WTC11 (cell line): ENCODE measurements at regions not wholly inside any gene's neighbourhood (a gene's known extent, or its start where the extent isn't known, plus 50 kb on each side); places are given as distances from the start of the nearest gene placed in this dataset.

Experiments used
- ATAC-seq: fragments of 200-7000 bp; cut with Tn5 transposase; 2 replicates; pipeline ENCODE4 v1.10.0; 2021; ENCODE audit warnings: mild to moderate bottlenecking, moderate library complexity
- CTCF ChIA-PET: fragments of 300-600 bp; sonication (Branson Sonifier 250); formaldehyde crosslinking; loops from one replicate; lab custom pipeline; 2021; ENCODE audit warnings: antibody characterized with exemption; lab: Charles Lee
- POLR2A ChIA-PET: fragments of 350-600 bp; sonication (Branson Sonifier 250); formaldehyde crosslinking; loops from one replicate; lab custom pipeline; 2021; ENCODE audit warnings: antibody characterized with exemption; lab: Charles Lee
- DNase-seq: peaks from one replicate; pipeline ENCODE4 v3.0.0; 2021; ENCODE audit warnings: low spot score
- H3K27ac Mint-ChIP-seq: 2 replicates; pipeline ENCODE4 v1.8.0; 2021; ENCODE audit warnings: mixed read lengths
- H3K27me3 Mint-ChIP-seq: 2 replicates; pipeline ENCODE4 v1.8.0; 2021; ENCODE audit warnings: low read depth, mild to moderate bottlenecking, moderate library complexity, mixed read lengths
- H3K36me3 Mint-ChIP-seq: 2 replicates; pipeline ENCODE4 v1.8.0; 2021; ENCODE audit warnings: mixed read lengths
- H3K4me1 Mint-ChIP-seq: 2 replicates; pipeline ENCODE4 v1.8.0; 2022; ENCODE audit warnings: mixed read lengths
- H3K4me3 Mint-ChIP-seq: 2 replicates; pipeline ENCODE4 v1.8.0; 2021; ENCODE audit warnings: mild to moderate bottlenecking, moderate library complexity, mixed read lengths
- H3K9me3 Mint-ChIP-seq: 2 replicates; pipeline ENCODE4 v1.8.0; 2021; ENCODE audit warnings: mixed read lengths
- ATF1 ChIP-seq: sonication (generic); formaldehyde crosslinking; IDR thresholded peaks from 2 replicates; pipeline ENCODE4 v1.8.1; 2023; ENCODE audit warnings: mild to moderate bottlenecking, moderate library complexity, missing genetic modification reagents
- E2F4 ChIP-seq: sonication (generic); formaldehyde crosslinking; IDR thresholded peaks from 2 replicates; pipeline ENCODE4 v1.8.1; 2022; ENCODE audit warnings: low read depth, mild to moderate bottlenecking, moderate library complexity, missing genetic modification reagents, borderline replicate concordance
- EMX1 ChIP-seq: fragments of 250-450 bp; sonication (Bioruptor Pico); IDR thresholded peaks from 2 replicates; pipeline ENCODE4 v1.8.0; 2021; ENCODE audit warnings: mild to moderate bottlenecking
- ETV6 ChIP-seq: sonication (generic); formaldehyde crosslinking; IDR thresholded peaks from 2 replicates; pipeline ENCODE4 v1.8.1; 2022; ENCODE audit warnings: mild to moderate bottlenecking, missing genetic modification reagents
- GTF2I ChIP-seq: fragments of 250-450 bp; sonication (Bioruptor Pico); conservative IDR thresholded peaks from 2 replicates; pipeline ENCODE4 v1.4.0; 2021; ENCODE audit warnings: mild to moderate bottlenecking
- HMGA2 ChIP-seq: fragments of 250-450 bp; sonication (Bioruptor Pico); IDR thresholded peaks from 2 replicates; pipeline ENCODE4 v1.4.0; 2021; ENCODE audit warnings: mild to moderate bottlenecking, moderate library complexity
- JUN ChIP-seq: sonication (generic); formaldehyde crosslinking; IDR thresholded peaks from 2 replicates; pipeline ENCODE4 v1.8.0; 2023; ENCODE audit warnings: mild to moderate bottlenecking, missing genetic modification reagents
- NR3C1 ChIP-seq: sonication (generic); formaldehyde crosslinking; conservative IDR thresholded peaks from 2 replicates; pipeline ENCODE4 v1.8.1; 2023; ENCODE audit warnings: low read depth, mild to moderate bottlenecking, missing genetic modification reagents
- PRRX2 ChIP-seq: fragments of 250-450 bp; sonication (Bioruptor Pico); IDR thresholded peaks from 2 replicates; pipeline ENCODE4 v1.8.0; 2021; ENCODE audit warnings: mild to moderate bottlenecking
- SP1 ChIP-seq: sonication (generic); formaldehyde crosslinking; conservative IDR thresholded peaks from 2 replicates; pipeline ENCODE4 v1.8.1; 2022; ENCODE audit warnings: missing genetic modification reagents
- STAT6 ChIP-seq: sonication (generic); formaldehyde crosslinking; conservative IDR thresholded peaks from 2 replicates; pipeline ENCODE4 v1.8.1; 2023; ENCODE audit warnings: mild to moderate bottlenecking, low read depth, missing genetic modification reagents, moderate library complexity
- TEAD1 ChIP-seq: sonication (generic); formaldehyde crosslinking; IDR thresholded peaks from 2 replicates; pipeline ENCODE4 v1.8.0; 2022; ENCODE audit warnings: mild to moderate bottlenecking, missing genetic modification reagents
- ZNF232 ChIP-seq: sonication (generic); formaldehyde crosslinking; IDR thresholded peaks from 2 replicates; pipeline ENCODE4 v1.8.0; 2022; ENCODE audit warnings: mild to moderate bottlenecking, missing genetic modification reagents
- ZNF281 ChIP-seq: sonication (generic); formaldehyde crosslinking; IDR thresholded peaks from 2 replicates; pipeline ENCODE4 v1.8.0; 2023; ENCODE audit warnings: mild to moderate bottlenecking, missing genetic modification reagents
- ZNF423 ChIP-seq: fragments of 250-450 bp; sonication (Bioruptor Pico); IDR thresholded peaks from 2 replicates; pipeline ENCODE4 v2.1.2; 2022; ENCODE audit warnings: mild to moderate bottlenecking, moderate library complexity
- TF ChIP-seq, protein P1 (sequence below): sonication (generic); formaldehyde crosslinking; IDR thresholded peaks from 2 replicates; pipeline ENCODE4 v1.8.0; 2023; ENCODE audit warnings: missing genetic modification reagents
- TF ChIP-seq, protein P2 (sequence below): sonication (generic); formaldehyde crosslinking; IDR thresholded peaks from 2 replicates; pipeline ENCODE4 v1.8.1; 2023; ENCODE audit warnings: mild to moderate bottlenecking, missing genetic modification reagents, borderline replicate concordance

- Mint-ChIP-seq H3K36me3 (no peaks in the 10 kb centered on the region), H3K4me3 (no peak overlapping the region), H3K27me3 (no peaks in the 10 kb centered on the region), H3K9me3 (no peaks in the 10 kb centered on the region)
- TF ChIP-seq SP1 (CRISPR knock-in tag) = no peak
- no peak for TF ChIP-seq ZNF281 (CRISPR knock-in tag)
- TF ChIP-seq STAT6 = no peak
- no peak for TF ChIP-seq PRRX2 (CRISPR knock-in tag)
- no peak for TF ChIP-seq ATF1 (CRISPR knock-in tag)
- TF ChIP-seq NR3C1 = no peak
- no peak for TF ChIP-seq ZNF232 (CRISPR knock-in tag)
- TF ChIP-seq JUN (CRISPR knock-in tag) = no peak
- TF ChIP-seq ZNF423 (CRISPR knock-in tag) = no peak
- TF ChIP-seq, protein P1, sequence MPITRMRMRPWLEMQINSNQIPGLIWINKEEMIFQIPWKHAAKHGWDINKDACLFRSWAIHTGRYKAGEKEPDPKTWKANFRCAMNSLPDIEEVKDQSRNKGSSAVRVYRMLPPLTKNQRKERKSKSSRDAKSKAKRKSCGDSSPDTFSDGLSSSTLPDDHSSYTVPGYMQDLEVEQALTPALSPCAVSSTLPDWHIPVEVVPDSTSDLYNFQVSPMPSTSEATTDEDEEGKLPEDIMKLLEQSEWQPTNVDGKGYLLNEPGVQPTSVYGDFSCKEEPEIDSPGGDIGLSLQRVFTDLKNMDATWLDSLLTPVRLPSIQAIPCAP (CRISPR knock-in tag) = no peak
- TF ChIP-seq EMX1 (CRISPR knock-in tag) = no peak
- TF ChIP-seq, all 79 proteins: peak for 0
- POLR2A ChIA-PET = no interaction called here
- no peak overlapping the region for H3K27ac Mint-ChIP-seq
- DNase-seq = no peak
- no peak for ATAC-seq
- CTCF ChIA-PET = interaction anchor here (1.2 kb wide), 1 partner anchor 25 kb away, joined by 3 read pairs; no protein-coding TSS in a partner anchor
- H3K4me1 Mint-ChIP-seq = peaks cover 9% of the 10 kb centered on the region
Observed at GRCh38 chr2:43075811-43076585, 150.4 kb downstream of the ZFP36L2 start.

- POLR2A ChIA-PET = no interaction called here
- no peak for DNase-seq
- TF ChIP-seq GTF2I (CRISPR knock-in tag) = no peak
- TF ChIP-seq, protein P2, sequence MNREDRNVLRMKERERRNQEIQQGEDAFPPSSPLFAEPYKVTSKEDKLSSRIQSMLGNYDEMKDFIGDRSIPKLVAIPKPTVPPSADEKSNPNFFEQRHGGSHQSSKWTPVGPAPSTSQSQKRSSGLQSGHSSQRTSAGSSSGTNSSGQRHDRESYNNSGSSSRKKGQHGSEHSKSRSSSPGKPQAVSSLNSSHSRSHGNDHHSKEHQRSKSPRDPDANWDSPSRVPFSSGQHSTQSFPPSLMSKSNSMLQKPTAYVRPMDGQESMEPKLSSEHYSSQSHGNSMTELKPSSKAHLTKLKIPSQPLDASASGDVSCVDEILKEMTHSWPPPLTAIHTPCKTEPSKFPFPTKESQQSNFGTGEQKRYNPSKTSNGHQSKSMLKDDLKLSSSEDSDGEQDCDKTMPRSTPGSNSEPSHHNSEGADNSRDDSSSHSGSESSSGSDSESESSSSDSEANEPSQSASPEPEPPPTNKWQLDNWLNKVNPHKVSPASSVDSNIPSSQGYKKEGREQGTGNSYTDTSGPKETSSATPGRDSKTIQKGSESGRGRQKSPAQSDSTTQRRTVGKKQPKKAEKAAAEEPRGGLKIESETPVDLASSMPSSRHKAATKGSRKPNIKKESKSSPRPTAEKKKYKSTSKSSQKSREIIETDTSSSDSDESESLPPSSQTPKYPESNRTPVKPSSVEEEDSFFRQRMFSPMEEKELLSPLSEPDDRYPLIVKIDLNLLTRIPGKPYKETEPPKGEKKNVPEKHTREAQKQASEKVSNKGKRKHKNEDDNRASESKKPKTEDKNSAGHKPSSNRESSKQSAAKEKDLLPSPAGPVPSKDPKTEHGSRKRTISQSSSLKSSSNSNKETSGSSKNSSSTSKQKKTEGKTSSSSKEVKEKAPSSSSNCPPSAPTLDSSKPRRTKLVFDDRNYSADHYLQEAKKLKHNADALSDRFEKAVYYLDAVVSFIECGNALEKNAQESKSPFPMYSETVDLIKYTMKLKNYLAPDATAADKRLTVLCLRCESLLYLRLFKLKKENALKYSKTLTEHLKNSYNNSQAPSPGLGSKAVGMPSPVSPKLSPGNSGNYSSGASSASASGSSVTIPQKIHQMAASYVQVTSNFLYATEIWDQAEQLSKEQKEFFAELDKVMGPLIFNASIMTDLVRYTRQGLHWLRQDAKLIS (CRISPR knock-in tag) = no peak
- TF ChIP-seq ETV6 = no peak
- TF ChIP-seq TEAD1 = no peak
- TF ChIP-seq E2F4 = no peak
- no peak for TF ChIP-seq HMGA2
- TF ChIP-seq, all 79 proteins: peak for 0
- Mint-ChIP-seq H3K4me3 (no peak overlapping the region), H3K9me3 (no peaks in the 10 kb centered on the region), H3K27me3 (no peaks in the 10 kb centered on the region), H3K4me1 (peaks cover 4% of the 10 kb centered on the region), H3K27ac (no peak overlapping the region), H3K36me3 (no peaks in the 10 kb centered on the region)
- CTCF ChIA-PET = no interaction called here
- ATAC-seq = no peak
Observed at GRCh38 chr2:43075054-43075593, 151.3 kb downstream of the ZFP36L2 start.
